Omental fat pad (tissue), 3 donors: ENCODE measurements at regions not wholly inside any gene's neighbourhood (a gene's known extent, or its start where the extent isn't known, plus 50 kb on each side); places are given as distances from the start of the nearest gene placed in this dataset.
A peak's percentile ranks its signal among the peaks of the same experiment; 100 is the strongest.

Source experiments
- ATAC-seq: fragments of 150-250 bp; one replicate; pipeline ENCODE4 v1.9.1; 2016; ENCODE audit warnings: mild to moderate bottlenecking, moderate library complexity; ENCODE audit not compliant: low FRiP score
- DNase-seq: peaks from one replicate; pipeline ENCODE4 v3.0.0-alpha.2; 2019; ENCODE audit warnings: low spot score
- TF ChIP-seq, protein P1 (sequence below), 3 donors: fragments of 450-650 bp; IDR thresholded peaks; one replicate each; pipeline ENCODE4 v1.5.1; 2016 to 2017; ENCODE audit warnings: antibody characterized with exemption in 3 of 3, mild to moderate bottlenecking in 3 of 3, moderate library complexity in 2 of 3

- ATAC-seq (no peak), DNase-seq (no peak)
- TF ChIP-seq, protein P1, sequence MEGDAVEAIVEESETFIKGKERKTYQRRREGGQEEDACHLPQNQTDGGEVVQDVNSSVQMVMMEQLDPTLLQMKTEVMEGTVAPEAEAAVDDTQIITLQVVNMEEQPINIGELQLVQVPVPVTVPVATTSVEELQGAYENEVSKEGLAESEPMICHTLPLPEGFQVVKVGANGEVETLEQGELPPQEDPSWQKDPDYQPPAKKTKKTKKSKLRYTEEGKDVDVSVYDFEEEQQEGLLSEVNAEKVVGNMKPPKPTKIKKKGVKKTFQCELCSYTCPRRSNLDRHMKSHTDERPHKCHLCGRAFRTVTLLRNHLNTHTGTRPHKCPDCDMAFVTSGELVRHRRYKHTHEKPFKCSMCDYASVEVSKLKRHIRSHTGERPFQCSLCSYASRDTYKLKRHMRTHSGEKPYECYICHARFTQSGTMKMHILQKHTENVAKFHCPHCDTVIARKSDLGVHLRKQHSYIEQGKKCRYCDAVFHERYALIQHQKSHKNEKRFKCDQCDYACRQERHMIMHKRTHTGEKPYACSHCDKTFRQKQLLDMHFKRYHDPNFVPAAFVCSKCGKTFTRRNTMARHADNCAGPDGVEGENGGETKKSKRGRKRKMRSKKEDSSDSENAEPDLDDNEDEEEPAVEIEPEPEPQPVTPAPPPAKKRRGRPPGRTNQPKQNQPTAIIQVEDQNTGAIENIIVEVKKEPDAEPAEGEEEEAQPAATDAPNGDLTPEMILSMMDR (IDR thresholded peaks at IDR 0.05), result no peak
Measured at GRCh38 chr1:101137144-101138126, 99.4 kb upstream of the S1PR1 start.

DNA sequence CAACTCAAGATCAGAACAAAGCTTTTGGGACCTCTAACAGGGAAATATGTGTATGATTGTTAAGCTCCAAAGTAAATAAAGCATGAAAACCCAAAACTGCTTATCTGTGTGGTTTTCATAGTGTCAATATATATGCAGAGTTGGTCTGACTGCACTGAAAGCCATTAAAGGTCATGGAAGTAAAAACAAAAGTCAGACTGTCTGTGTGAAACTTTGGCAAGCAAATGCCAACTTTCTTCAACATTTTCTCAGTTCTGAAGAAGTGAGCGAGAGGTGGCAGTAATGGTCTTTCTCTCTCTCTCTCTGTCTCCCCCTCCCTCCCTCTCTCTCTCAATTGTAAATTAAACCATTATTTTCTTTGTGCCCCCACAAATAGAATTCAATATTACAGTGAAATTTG, 100.1 kb upstream of the S1PR1 start:
- DNase-seq (no peak), ATAC-seq (no peak)
- TF ChIP-seq, protein P1 (IDR thresholded peaks at IDR 0.05), result no peak

- no peak for DNase-seq
- TF ChIP-seq, protein P1 (IDR thresholded peaks at IDR 0.05), result no peak
- ATAC-seq, result no peak
Measured at GRCh38 chr1:101136271-101136670, 100.5 kb upstream of the S1PR1 start.

- TF ChIP-seq, protein P1 (IDR thresholded peaks at IDR 0.05), result no peak
- ATAC-seq (no peak), DNase-seq (no peak)
Measured at GRCh38 chr1:101135526-101135925, 101.3 kb upstream of the S1PR1 start.

DNA sequence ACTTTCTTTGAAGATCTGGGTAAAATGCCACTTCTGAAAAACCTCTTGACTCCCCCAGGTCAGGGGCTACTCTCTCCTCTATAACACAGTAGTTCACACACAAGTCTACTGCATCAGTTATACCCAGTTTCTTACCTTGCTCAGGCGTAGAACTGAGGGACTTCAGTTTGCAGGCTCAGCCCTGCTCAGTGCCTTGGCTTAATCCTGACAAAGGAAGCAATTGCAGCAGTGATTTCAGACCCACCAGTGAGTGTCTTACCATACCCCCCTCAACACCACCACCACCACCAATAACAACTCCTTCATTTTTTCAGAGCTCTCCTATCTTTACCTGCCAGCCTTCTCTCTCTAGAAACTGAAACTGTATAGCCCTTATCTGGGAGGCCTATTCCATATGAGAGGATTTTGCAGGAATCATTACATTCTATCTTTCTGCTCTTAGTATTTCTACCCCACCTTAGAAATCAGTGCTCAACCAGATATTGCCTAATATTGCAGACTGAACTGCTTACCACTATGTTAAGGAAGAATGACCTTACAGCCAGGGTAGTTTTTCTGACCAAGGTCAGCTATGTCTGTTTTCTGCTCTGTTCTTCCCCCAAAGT, 105.5 kb upstream of the S1PR1 start:
- no peak for DNase-seq
- TF ChIP-seq, protein P1 (IDR thresholded peaks at IDR 0.05), result no peak
- ATAC-seq, result peak; percentile 23

GRCh38 chr1:101130673-101131072, 105.1 kb upstream of the DPH5 start:
- ATAC-seq (peak; percentile 71), DNase-seq (no peak)
- TF ChIP-seq, protein P1 (IDR thresholded peaks at IDR 0.05), result no peak
